Astrocyte of the cerebellum (primary cell): ENCODE measurements at regions not wholly inside any gene's neighbourhood (a gene's known extent, or its start where the extent isn't known, plus 50 kb on each side); places are given as distances from the start of the nearest gene placed in this dataset.

Source experiments
- DNase-seq: peaks from one replicate; pipeline ENCODE4 v3.0.0-alpha.2; 2011; ENCODE audit warnings: low read depth
- H3K4me3 ChIP-seq: 2 replicates; pipeline ENCODE4 v1.5.1; 2011; ENCODE audit warnings: mild to moderate bottlenecking, low read depth, low read length, moderate library complexity
- in situ Hi-C: cut with HindIII; loops from 2 replicates; pipeline ENCODE4 v1.10.0; 2017; ENCODE audit warnings: low sequenced_read_pairs
- TF ChIP-seq, protein P1 (sequence below): IDR thresholded peaks from 2 replicates; pipeline ENCODE4 v1.5.1; 2012; ENCODE audit warnings: low read length, low read depth, moderate library complexity, mild to moderate bottlenecking; ENCODE audit errors: missing control alignments

DNA sequence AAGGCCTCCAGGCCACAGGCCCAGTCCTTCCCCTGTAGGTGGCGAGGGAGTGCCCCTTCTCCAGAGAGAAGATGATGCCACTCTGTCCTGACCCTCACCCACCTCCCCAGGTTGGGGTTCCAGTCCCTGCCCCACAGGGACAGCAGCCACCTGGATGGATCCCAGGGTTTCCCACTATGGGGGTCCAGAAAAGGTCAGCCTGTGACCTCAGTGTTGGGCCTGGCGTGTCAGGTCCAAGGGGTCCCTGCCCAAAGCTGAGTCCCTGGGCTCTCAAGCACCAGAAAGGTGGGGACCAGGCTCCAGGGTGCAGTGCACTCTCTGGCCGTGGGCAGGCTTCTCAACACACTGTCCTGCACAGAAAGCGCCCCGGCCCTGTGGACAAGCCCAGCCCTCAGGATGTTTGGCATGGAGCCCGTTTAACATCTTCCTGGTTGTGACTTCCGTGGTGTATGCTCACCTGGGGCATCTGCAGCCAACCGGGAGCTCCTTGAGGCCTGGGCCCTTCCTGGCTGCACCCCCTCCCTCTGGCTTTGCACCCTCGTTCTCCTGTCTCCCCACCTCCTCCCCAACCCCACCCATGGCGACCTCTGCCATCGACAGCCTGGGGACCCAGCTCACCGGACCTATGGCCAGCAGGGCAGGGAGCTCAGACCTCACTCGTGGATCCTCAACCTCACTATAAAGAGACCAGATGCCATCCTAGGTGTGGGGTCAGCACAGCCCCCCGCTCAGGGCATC is 58.3 kb upstream of the PPP2R2D start:
- DNase-seq, result no peak
- TF ChIP-seq, protein P1, sequence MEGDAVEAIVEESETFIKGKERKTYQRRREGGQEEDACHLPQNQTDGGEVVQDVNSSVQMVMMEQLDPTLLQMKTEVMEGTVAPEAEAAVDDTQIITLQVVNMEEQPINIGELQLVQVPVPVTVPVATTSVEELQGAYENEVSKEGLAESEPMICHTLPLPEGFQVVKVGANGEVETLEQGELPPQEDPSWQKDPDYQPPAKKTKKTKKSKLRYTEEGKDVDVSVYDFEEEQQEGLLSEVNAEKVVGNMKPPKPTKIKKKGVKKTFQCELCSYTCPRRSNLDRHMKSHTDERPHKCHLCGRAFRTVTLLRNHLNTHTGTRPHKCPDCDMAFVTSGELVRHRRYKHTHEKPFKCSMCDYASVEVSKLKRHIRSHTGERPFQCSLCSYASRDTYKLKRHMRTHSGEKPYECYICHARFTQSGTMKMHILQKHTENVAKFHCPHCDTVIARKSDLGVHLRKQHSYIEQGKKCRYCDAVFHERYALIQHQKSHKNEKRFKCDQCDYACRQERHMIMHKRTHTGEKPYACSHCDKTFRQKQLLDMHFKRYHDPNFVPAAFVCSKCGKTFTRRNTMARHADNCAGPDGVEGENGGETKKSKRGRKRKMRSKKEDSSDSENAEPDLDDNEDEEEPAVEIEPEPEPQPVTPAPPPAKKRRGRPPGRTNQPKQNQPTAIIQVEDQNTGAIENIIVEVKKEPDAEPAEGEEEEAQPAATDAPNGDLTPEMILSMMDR, result no peak
- in situ Hi-C loops, result no loop called here
- no peak overlapping the region for H3K4me3 ChIP-seq

DNA sequence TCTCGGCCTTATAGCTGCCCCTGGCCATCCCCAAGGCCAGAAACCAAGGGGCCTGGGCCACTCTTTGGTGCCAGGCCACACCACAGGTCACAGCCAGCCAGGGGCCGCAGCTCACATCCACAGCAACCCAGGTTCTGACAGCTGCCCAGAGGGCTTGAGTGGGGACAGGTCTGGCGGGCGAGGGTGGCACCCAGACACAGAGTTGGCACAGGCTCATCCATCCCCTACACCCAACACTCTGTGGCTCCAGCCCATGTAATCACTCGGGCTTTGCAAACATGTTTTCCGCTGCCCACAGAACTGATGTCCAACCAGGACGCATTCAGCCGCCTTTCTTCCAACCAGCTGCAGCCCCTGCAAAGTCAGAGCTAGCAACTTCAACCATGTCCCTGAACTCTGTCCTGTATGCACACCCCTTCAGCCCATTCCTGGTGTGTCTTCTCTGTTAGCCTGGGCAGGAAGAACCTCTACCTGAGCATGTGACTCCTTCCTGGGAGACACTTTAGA is 57.7 kb upstream of the PPP2R2D start:
- in situ Hi-C loops, result no loop called here
- no peak for DNase-seq
- no peak overlapping the region for H3K4me3 ChIP-seq
- TF ChIP-seq, protein P1, result no peak

DNA sequence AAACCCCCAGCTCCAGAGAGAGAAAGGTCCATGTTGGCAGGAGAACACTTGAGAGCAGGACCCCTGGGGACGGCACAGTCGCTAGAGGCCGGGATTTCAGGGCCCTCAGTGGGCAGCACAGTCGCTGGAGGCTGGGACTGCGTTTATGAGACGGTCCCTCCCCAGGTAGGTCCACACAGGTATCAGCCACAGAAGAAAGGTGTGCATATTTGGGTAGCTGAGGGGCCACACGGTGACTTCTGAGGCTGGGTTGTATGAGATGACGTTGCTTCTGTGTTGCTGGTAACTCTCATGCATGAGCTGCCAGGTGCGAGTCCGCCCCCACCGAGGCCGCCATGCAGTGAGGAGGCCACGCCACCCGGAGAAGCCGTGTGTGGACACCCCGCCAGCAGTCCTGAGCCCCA is 56.9 kb upstream of the PPP2R2D start:
- H3K4me3 ChIP-seq, result no peak overlapping the region
- TF ChIP-seq, protein P1, result no peak
- in situ Hi-C loops, result no loop called here
- DNase-seq, result no peak

DNA sequence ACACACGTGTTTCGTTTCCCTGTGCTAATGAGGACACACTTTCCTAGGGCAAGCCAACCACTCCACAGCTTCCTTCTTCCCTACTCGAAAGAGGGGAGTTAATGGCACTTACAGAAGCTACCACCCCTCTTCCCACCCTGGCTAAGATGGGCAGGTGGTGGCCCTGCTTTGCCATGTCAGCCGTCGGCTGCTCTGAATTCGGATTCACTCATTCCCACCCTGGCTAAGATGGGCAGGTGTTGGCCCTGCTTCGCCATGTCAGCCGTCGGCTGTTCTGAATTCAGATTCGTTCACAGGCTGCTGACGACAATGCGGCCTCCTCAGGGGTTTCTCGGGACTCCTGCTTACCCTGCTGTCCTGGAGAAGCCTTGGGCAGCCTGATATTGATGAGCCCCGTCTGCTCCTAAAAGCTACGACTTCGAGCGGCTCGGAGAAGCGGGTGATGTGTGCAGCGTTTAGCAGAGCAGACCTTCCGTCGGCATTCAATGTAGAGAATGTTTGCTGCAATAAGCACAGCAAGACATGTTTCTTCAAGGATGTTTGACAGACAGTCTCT is 56.2 kb upstream of the PPP2R2D start:
- no peak for DNase-seq
- in situ Hi-C loops, result no loop called here
- H3K4me3 ChIP-seq, result no peak overlapping the region
- TF ChIP-seq, protein P1, result no peak

DNA sequence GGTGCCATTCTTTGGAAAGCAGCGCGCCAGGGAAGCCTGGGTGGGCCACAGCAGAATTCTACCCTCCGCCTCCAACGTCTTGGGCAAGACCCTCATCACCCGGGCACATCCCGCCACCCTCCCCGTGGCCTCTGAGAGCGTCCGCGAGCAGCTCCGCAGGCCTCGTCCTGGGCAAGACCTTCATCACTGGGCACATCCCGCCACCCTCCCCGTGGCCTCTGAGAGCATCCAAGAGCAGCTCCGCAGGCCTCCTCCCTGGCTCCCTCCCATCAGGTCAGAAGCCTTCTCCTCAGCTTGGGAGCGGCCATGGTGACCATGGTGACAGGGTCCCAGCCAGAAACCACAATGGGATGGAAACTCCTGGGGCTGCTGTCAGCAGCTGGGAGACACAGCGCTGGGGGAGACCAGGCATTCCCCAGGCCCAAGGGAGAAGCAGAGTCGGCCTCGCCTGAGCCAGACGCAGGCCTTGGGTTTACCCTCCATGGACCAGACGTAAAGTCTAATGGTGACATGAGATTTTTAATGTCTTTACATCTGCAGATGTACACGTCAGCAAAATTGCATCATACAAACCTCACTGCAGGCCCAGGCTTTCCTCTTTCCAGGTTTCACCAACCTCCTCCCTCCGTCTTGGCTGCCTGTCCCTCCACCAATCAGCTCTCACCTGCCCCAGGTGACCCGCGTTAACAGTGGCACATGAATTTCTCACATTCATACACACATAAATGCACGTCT is 55.1 kb upstream of the PPP2R2D start:
- TF ChIP-seq, protein P1, result no peak
- in situ Hi-C loops, result no loop called here
- DNase-seq, result no peak
- H3K4me3 ChIP-seq, result no peak overlapping the region

DNA sequence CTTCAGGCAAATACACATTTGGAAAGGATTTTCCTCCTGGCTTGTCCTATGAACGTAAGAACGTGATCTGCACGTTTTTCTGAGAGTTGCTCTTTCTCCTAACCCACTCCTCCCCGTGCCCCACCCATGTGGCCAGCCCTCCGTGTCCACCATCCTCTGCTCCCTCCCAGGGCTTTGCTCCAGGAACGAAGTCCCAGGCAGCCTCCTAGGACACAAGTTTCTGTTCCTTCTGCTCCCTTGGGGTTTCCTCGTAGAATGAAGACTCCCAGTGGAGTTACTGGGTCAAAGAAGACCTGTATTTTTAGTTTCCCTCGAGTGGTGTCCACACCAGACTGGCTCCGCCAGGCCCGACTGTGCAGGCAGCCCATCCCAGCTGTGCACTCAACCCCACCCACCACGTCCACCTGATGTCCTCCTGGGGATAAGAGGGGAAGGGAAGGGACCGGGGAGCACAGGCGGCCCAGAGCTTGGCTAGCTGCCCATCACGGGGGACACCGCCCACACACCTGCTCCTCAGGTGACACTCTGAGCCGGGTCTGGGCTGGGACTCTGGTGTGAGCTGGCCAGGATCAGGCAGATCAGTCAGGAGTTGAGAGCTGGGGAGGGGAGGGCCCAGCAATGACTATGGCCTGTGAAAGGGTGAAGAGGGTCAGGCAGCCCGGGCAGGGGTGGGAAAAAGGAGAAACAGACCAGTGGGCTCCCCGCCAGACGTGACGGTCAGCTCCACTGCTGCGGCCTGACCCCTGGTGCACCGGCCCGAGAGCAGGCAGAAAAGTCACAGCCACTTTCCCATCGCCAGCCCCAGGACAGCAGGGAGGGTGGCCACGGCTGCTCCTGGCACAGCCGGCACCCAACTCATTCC is 54.3 kb upstream of the PPP2R2D start:
- no peak for DNase-seq
- in situ Hi-C loops, result no loop called here
- TF ChIP-seq, protein P1, result no peak
- no peak overlapping the region for H3K4me3 ChIP-seq
